LNCAP (cell line): ENCODE measurements at regions not wholly inside any gene's neighbourhood (a gene's known extent, or its start where the extent isn't known, plus 50 kb on each side); places are given as distances from the start of the nearest gene placed in this dataset.

Source experiments
- TF ChIP-seq, protein P1 (sequence below): fragments of 450-650 bp; IDR thresholded peaks from 2 replicates; pipeline ENCODE4 v1.5.1; 2017; ENCODE audit warnings: mild to moderate bottlenecking

GRCh38 chr3:95082191-95082590, 1019.3 kb downstream of the NSUN3 start:
- TF ChIP-seq, protein P1, sequence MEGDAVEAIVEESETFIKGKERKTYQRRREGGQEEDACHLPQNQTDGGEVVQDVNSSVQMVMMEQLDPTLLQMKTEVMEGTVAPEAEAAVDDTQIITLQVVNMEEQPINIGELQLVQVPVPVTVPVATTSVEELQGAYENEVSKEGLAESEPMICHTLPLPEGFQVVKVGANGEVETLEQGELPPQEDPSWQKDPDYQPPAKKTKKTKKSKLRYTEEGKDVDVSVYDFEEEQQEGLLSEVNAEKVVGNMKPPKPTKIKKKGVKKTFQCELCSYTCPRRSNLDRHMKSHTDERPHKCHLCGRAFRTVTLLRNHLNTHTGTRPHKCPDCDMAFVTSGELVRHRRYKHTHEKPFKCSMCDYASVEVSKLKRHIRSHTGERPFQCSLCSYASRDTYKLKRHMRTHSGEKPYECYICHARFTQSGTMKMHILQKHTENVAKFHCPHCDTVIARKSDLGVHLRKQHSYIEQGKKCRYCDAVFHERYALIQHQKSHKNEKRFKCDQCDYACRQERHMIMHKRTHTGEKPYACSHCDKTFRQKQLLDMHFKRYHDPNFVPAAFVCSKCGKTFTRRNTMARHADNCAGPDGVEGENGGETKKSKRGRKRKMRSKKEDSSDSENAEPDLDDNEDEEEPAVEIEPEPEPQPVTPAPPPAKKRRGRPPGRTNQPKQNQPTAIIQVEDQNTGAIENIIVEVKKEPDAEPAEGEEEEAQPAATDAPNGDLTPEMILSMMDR: no peak

DNA sequence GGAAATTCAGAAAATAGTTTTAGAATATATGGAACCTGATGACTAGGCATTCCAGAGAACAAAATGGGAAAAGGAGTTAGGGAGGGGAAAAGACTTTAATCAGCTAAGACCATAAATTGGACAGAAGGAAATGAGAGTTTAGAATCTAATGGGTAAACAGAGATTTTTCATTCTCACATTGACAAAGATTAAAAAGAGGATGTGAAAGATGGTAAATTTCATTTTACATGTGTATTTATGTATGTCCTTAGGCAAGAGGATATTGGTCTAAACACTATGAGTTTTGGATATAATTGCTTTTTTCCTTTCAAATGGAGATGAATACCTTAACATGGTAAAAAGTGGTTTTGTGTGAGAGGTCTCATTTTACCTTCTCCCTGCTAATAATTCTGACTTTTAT, 1021.9 kb downstream of the NSUN3 start:
- TF ChIP-seq, protein P1: no peak

DNA sequence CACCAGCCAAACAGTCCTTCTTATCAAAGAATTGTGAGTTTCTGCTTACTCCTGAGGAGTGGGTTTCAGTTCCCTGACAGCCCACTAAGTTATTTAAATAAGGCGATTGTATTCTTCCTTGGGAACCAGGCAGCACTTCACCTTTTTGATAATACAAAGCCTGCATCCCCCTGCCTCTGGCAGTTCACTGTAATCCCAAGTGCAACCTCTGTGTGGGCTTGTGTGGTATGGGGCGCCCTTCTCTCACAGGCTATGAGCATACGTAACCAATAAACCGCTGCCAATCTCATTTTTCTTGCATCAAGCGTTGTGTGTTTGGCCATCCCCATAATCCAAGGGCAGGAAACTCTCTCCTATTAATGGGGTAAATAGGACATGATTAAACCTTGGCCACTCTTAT, 1025.6 kb downstream of the NSUN3 start:
- TF ChIP-seq, protein P1: no peak

DNA sequence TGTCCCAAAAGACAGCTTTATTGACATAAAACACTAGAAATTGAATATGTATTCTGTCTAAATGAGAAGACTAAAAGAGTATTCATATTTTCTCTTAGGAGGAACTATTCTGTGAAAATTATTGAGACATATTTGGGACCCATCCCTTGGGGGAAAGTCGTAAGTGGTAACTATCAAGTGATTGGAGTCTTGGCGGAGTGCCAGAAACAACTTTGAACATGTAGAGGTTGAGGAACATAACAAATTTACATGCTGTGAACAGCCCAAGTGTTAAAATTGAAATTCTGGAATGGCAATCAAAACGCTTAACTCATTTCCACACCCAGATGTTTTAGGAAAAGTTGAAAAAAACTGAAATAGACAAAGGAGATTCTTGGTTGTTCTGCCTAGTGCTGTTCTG, 1034.6 kb downstream of the NSUN3 start:
- TF ChIP-seq, protein P1: no peak

GRCh38 chr3:95120921-95121320, 1058.1 kb downstream of the NSUN3 start:
- TF ChIP-seq, protein P1: no peak

DNA sequence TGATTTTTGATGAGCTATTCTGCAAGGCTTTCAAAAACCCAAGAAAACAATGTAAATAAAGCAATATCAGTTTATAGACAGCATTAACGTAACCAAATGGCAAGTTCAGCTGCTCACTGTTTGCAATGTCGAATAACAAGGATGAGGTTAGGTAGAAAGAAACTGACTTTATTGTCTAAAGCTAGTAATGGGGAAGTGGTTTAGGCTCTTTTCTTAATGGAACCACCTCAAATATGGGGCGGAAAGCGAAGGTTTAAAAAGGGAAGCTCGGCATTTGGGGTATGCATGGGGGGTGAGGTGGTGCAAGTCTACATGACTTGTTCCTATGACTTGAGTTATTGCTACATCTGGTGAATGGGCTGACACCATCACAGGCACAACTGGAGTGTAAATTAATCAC, 1060.2 kb downstream of the NSUN3 start:
- TF ChIP-seq, protein P1: no peak

DNA sequence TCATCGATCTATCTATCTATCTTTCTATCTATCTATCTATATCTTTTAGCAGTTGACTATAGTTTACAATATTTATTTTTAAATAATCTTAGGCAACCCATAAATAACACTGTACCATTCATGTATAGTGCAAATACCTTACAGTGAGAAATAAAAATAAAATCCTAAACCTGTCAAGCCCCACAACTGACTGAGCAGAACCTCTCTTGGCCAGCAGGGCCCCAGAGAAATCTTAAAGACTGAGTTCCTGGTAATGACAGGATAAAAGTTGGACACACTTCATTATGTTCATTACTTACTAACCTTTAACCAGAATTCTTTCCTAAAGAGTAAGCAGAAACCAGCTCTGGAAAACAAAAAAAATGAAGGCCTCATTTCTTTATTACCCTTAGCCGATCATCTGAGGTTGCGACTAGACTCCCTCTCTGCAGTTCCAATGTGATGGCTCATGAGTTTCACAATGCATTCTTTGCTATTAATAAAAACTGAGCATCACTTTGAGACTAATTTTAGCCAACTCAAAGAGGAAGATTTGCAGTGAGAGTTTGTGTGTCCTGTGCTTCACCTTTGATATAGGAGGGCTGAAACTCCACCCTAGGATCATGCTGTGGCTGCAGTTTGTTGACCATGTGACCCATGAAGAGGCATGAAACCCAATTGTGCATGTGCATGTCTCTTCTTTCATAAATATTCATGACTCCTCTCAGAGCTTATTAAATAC, 1072.0 kb downstream of the NSUN3 start:
- TF ChIP-seq, protein P1: no peak

- TF ChIP-seq, protein P1: no peak
Measured at GRCh38 chr3:95148107-95148506, 1085.2 kb downstream of the NSUN3 start.
